ENCODE measurements at regions not wholly inside any gene's neighbourhood (a gene's known extent, or its start where the extent isn't known, plus 50 kb on each side); places are given as distances from the start of the nearest gene placed in this dataset.

GRCh38 chr12:107322063-107322462 is 228.7 kb upstream of the CRY1 start:
- TF ChIP-seq EZH2 (IDR thresholded peaks at IDR 0.05; ENCODE audit: borderline replicate concordance) (no peak), CTCF (IDR thresholded peaks at IDR 0.05; ENCODE audit: poor library complexity) (no peak)
